ENCODE measurements at regions not wholly inside any gene's neighbourhood (a gene's known extent, or its start where the extent isn't known, plus 50 kb on each side); places are given as distances from the start of the nearest gene placed in this dataset.
"Not testable (repeated sequence)": the region's sequence is repeated elsewhere in the genome, so short reads cannot be mapped to it uniquely, and the experiment has no call there.

- TF ChIP-seq POLR2A (IDR thresholded peaks at IDR 0.05); CTCF (IDR thresholded peaks at IDR 0.05 in 8 of 11, conservative IDR thresholded peaks at IDR 0.05 in 3 of 11): not testable (repeated sequence)
These were observed 107.0 kb downstream of the CCNG2 start for GRCh38 chr4:77263976-77264375.

Data from spleen (tissue), 7 donors.